Neural progenitor cell (in vitro differentiated cells): ENCODE measurements at regions not wholly inside any gene's neighbourhood (a gene's known extent, or its start where the extent isn't known, plus 50 kb on each side); places are given as distances from the start of the nearest gene placed in this dataset.

Experiments used
- DNase-seq: peaks from one replicate; pipeline ENCODE4 v3.0.0-alpha.2; 2016; ENCODE audit warnings: low spot score
- H2AFZ ChIP-seq: fragments of 200-600 bp; sonication (generic); replicated peaks from 2 replicates; pipeline ENCODE4 v1.6.1; 2016; ENCODE audit warnings: antibody characterized with exemption
- H3F3A ChIP-seq: fragments of 200-600 bp; sonication (generic); 2 replicates; pipeline ENCODE4 v1.6.1; 2016; ENCODE audit warnings: antibody characterized with exemption, low read depth
- H3K27ac ChIP-seq: fragments of 200-600 bp; sonication (generic); 2 replicates; pipeline ENCODE4 v1.5.1; 2016; ENCODE audit warnings: mild to moderate bottlenecking
- H3K27me3 ChIP-seq: fragments of 200-600 bp; sonication (generic); 2 replicates; pipeline ENCODE4 v1.6.1; 2016; ENCODE audit warnings: mild to moderate bottlenecking, moderate library complexity
- H3K36me3 ChIP-seq: fragments of 200-600 bp; sonication (generic); 2 replicates; pipeline ENCODE4 v1.5.1; 2016
- H3K4me1 ChIP-seq: fragments of 200-600 bp; sonication (generic); 2 replicates; pipeline ENCODE4 v1.6.1; 2016; ENCODE audit warnings: mixed run types
- H3K4me2 ChIP-seq: fragments of 200-600 bp; sonication (generic); 2 replicates; pipeline ENCODE4 v1.6.1; 2016
- H3K4me3 ChIP-seq: fragments of 200-600 bp; sonication (generic); 2 replicates; pipeline ENCODE4 v1.5.1; 2016
- H3K79me2 ChIP-seq: fragments of 200-600 bp; sonication (generic); 2 replicates; pipeline ENCODE4 v1.6.1; 2016; ENCODE audit warnings: low read depth
- H3K9ac ChIP-seq: fragments of 200-600 bp; sonication (generic); 2 replicates; pipeline ENCODE4 v1.6.1; 2016
- H3K9me3 ChIP-seq: fragments of 200-600 bp; sonication (generic); 2 replicates; pipeline ENCODE4 v1.5.1; 2016; ENCODE audit warnings: low read depth
- H4K20me1 ChIP-seq: fragments of 200-600 bp; sonication (generic); 2 replicates; pipeline ENCODE4 v1.6.1; 2016; ENCODE audit warnings: low read depth
- H3K27ac Mint-ChIP-seq: 3 replicates; pipeline ENCODE4 v1.8.0; 2021; ENCODE audit warnings: mixed read lengths
- H3K27me3 Mint-ChIP-seq: 2 replicates; pipeline ENCODE4 v1.8.0; 2022; ENCODE audit warnings: low read depth, mild to moderate bottlenecking, inconsistent platforms, moderate library complexity, mixed read lengths; ENCODE audit not compliant: insufficient read depth
- H3K36me3 Mint-ChIP-seq: 3 replicates; pipeline ENCODE4 v1.8.0; 2021; ENCODE audit warnings: mixed read lengths
- H3K4me1 Mint-ChIP-seq: 3 replicates; pipeline ENCODE4 v1.8.0; 2021; ENCODE audit warnings: mixed read lengths
- H3K4me3 Mint-ChIP-seq: 3 replicates; pipeline ENCODE4 v1.8.0; 2021; ENCODE audit warnings: mild to moderate bottlenecking, moderate library complexity, mixed read lengths
- H3K9me3 Mint-ChIP-seq: 3 replicates; pipeline ENCODE4 v1.8.0; 2020; ENCODE audit warnings: mixed read lengths
- CTCF ChIP-seq: fragments of 200-600 bp; sonication (generic); IDR thresholded peaks from 2 replicates; pipeline ENCODE4 v1.5.1; 2017; ENCODE audit warnings: antibody characterized with exemption, mild to moderate bottlenecking
- EZH2 ChIP-seq: fragments of 200-600 bp; sonication (generic); IDR thresholded peaks from 2 replicates; pipeline ENCODE4 v1.6.1; 2017; ENCODE audit warnings: antibody characterized with exemption, mild to moderate bottlenecking, moderate library complexity
- EZH2phosphoT487 ChIP-seq: fragments of 200-600 bp; sonication (generic); IDR thresholded peaks from 2 replicates; pipeline ENCODE4 v1.6.1; 2017; ENCODE audit warnings: antibody characterized with exemption

GRCh38 chr3:64848127-64848800, 160.5 kb upstream of the ADAMTS9 start:
- no peaks in the 10 kb centered on the region for H3F3A ChIP-seq
- Mint-ChIP-seq H3K36me3 (no peaks in the 10 kb centered on the region), H3K4me1 (peaks cover 13% of the 10 kb centered on the region), H3K27me3 (peaks cover 5% of the 10 kb centered on the region), H3K27ac (no peak overlapping the region), H3K4me3 (no peak overlapping the region), H3K9me3 (no peaks in the 10 kb centered on the region)
- no peaks in the 10 kb centered on the region for H4K20me1 ChIP-seq
- TF ChIP-seq EZH2 (no peak), CTCF (no peak), EZH2phosphoT487 (no peak)
- H3K4me1 ChIP-seq, result no peaks in the 10 kb centered on the region
- H3K4me2 ChIP-seq, result no peak overlapping the region
- H3K9ac ChIP-seq, result no peak overlapping the region
- H2AFZ ChIP-seq, result no peak overlapping the region
- H3K36me3 ChIP-seq, result no peaks in the 10 kb centered on the region
- no peaks in the 10 kb centered on the region for H3K9me3 ChIP-seq
- H3K27me3 ChIP-seq, result no peaks in the 10 kb centered on the region
- no peaks in the 10 kb centered on the region for H3K79me2 ChIP-seq
- no peak overlapping the region for H3K4me3 ChIP-seq
- no peak for DNase-seq
- H3K27ac ChIP-seq, result no peak overlapping the region

GRCh38 chr3:64844558-64844957, 156.8 kb upstream of the ADAMTS9 start:
- Histone ChIP-seq H3K9ac (no peak overlapping the region), H3K36me3 (no peaks in the 10 kb centered on the region), H3F3A (no peaks in the 10 kb centered on the region), H3K4me3 (no peak overlapping the region), H3K4me2 (no peak overlapping the region), H2AFZ (no peak overlapping the region), H3K27me3 (no peaks in the 10 kb centered on the region), H4K20me1 (no peaks in the 10 kb centered on the region), H3K4me1 (no peaks in the 10 kb centered on the region), H3K79me2 (no peaks in the 10 kb centered on the region), H3K9me3 (no peaks in the 10 kb centered on the region), H3K27ac (no peak overlapping the region)
- Mint-ChIP-seq H3K4me3 (no peak overlapping the region), H3K9me3 (no peaks in the 10 kb centered on the region), H3K27ac (no peak overlapping the region), H3K36me3 (no peaks in the 10 kb centered on the region), H3K4me1 (peaks cover 13% of the 10 kb centered on the region), H3K27me3 (peaks cover 5% of the 10 kb centered on the region)
- no peak for TF ChIP-seq CTCF
- TF ChIP-seq EZH2phosphoT487, result no peak
- TF ChIP-seq EZH2, result no peak
- no peak for DNase-seq

- H3K79me2 ChIP-seq, result no peaks in the 10 kb centered on the region
- H3K36me3 Mint-ChIP-seq, result no peaks in the 10 kb centered on the region
- peak overlapping the region; percentile 7 for H3K27ac Mint-ChIP-seq
These were observed 150.4 kb upstream of the ADAMTS9 start for GRCh38 chr3:64837986-64838735.

More at GRCh38 chr3:64837986-64838735, 150.4 kb upstream of the ADAMTS9 start:
- Histone ChIP-seq H2AFZ (no peak overlapping the region), H3K9ac (no peak overlapping the region), H3K4me3 (no peak overlapping the region), H3K27me3 (no peaks in the 10 kb centered on the region), H3K4me1 (peaks cover 27% of the 10 kb centered on the region), H3F3A (no peaks in the 10 kb centered on the region), H3K27ac (no peak overlapping the region), H3K9me3 (no peaks in the 10 kb centered on the region), H3K4me2 (no peak overlapping the region), H4K20me1 (no peaks in the 10 kb centered on the region), H3K36me3 (no peaks in the 10 kb centered on the region)
- peaks cover 2% of the 10 kb centered on the region for H3K27me3 Mint-ChIP-seq
- no peak for TF ChIP-seq CTCF
- no peak for TF ChIP-seq EZH2
- TF ChIP-seq EZH2phosphoT487, result no peak
- H3K4me1 Mint-ChIP-seq, result peaks cover 19% of the 10 kb centered on the region
- no peak for DNase-seq
- H3K9me3 Mint-ChIP-seq, result no peaks in the 10 kb centered on the region
- no peak overlapping the region for H3K4me3 Mint-ChIP-seq
